ENCODE measurements at regions not wholly inside any gene's neighbourhood (a gene's known extent, or its start where the extent isn't known, plus 50 kb on each side); places are given as distances from the start of the nearest gene placed in this dataset.
A peak's percentile ranks its signal among the peaks of the same experiment; 100 is the strongest.
"Not testable (repeated sequence)": the region's sequence is repeated elsewhere in the genome, so short reads cannot be mapped to it uniquely, and the experiment has no call there.

GRCh38 chr5:96201503-96201902 is 231.5 kb downstream of the PCSK1 start:
- DNase-seq (ENCODE audit: low spot score) = no peak

DNA sequence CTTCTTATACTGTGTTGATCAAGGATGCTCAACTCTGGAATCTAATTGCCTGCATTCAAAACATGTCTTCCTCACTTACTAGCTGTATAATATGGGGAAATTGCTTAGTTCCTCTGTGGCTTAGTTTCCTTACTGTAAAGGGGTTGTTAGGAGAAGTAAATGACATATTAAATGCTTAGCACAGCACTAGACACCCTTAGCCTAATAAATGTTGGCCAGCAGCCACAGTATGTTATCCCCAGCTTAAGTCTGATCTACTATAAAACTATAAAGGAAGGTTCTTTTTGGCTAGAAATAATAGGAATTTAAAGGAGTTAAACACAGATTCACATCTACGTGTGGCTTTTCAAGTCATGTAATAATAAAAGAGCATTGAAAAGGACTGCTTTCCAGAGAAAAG is 232.4 kb downstream of the PCSK1 start:
- DNase-seq (ENCODE audit: low spot score) = no peak

DNA sequence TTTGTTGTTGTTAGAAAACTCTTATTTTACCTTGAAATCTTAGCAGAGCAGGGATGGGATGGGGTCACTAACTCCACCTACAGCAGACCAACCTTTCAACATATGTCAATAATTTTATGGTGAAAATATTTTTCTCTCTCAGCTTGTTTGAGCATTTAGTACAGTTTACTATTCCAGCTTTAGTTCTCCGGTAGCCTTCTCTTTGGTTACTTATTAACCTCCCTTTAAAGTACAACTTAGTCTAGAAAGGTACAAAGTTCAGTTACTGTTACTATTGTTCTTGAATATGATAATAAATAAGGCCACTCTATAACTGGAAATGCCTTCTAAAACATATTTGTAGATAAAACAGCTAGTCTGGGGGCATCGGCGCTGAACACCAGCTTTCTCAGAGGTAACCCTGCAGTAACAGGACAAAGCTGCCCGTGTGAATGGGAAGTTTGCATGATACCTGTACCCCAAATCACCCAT is 233.3 kb downstream of the PCSK1 start:
- no peak for DNase-seq (ENCODE audit: low spot score)

DNA sequence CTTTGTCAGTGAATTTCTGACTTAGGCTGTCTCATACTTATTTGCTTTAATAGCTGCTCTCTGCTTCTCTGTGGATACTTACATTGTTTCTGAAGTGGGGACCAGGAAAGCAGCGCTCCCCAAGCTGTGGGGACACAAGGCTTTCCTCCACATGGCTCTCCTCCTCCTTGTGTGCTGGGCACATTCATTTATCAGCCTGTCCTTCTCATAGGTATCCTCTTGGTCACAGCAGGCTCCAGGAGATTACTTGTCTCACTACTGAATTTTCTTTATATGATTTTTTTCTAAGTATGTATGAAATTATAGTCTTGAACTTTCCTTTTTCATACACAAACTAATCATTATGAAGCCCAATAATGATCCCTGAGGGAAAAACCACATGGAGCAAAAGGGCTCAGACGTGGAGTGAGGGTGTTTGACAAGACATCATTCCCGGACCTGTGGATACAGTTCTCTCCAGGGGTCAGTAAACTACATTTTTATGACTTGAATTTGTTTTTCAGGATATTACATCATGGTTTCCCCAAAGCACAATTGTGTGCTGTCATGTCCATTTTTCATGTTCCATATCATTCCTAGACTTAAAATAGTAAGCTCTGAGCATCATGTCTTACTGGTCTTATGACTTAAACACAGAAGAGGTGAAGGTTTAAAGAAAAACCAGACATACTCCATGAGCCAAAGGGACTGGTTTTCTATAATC is 234.5 kb downstream of the PCSK1 start:
- no peak for DNase-seq (ENCODE audit: low spot score)

- DNase-seq (ENCODE audit: low spot score) = not testable (repeated sequence)
Measured at GRCh38 chr5:96197767-96198166, 235.3 kb downstream of the PCSK1 start.

DNA sequence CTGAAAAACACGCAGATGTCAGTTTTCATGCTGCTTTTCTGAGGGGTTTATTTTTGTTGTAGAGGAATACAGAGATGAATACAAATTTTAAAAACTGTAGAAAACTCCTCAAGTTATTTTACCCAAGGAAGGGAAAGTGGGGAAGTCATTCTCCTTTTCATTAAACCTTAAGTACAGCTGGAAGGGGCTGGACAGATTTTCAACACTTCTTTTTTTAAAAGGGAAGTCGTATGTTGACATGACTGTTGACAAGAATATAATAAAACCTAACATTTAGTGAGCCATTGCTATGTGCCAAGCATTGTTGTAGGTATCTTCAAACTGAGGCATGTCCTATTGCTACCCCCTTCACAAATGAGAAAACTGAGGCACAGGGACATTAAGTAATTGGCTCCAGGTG is 235.7 kb upstream of the ELL2 start:
- DNase-seq (ENCODE audit: low spot score) = no peak

DNA sequence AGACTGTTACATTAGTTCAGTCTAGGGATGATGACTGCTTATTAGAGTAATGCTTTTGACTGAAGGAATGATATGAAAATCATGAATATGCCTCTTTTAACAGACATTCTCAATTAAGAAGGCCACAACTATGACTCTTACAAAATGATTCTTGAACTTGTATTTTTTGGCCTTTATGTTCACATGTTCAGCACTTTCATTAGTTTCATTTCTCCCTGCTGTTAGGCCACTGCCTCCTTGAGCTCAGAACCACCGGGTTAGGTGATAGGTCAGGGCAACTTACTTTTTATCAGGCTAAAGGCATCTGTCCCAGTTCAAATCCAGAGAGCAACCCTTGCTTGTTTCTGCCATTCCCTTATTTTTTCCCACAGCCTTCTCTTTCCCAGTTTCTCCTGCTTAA is 235.2 kb upstream of the ELL2 start:
- no peak for DNase-seq (ENCODE audit: low spot score)

- no peak for DNase-seq (ENCODE audit: low spot score)
Measured at GRCh38 chr5:96196407-96196806, 234.8 kb upstream of the ELL2 start.

GRCh38 chr5:96195123-96195522 is 233.5 kb upstream of the ELL2 start:
- DNase-seq (ENCODE audit: low spot score) = no peak

GRCh38 chr5:96194593-96194992 is 232.9 kb upstream of the ELL2 start:
- DNase-seq (ENCODE audit: low spot score) = no peak

DNA sequence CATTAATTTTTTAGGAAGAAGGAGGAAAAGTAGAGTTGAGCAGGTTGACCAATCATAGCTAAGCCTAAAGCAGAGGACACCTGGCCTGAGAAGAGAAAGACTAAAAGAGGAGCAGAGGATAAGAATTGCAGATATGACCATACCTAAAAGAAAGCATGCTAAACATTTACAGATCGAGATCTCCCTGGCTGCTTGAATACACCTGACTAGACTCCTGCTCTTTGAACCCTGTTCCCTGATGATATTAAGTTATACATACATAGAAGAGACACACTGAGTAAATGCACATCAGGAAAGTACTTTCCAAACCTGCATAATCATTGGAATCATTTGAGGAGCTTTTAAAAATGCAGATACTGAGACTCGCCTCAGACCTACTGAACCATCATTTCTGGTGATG is 232.3 kb upstream of the ELL2 start:
- no peak for DNase-seq (ENCODE audit: low spot score)

GRCh38 chr5:96189987-96190386 is 228.3 kb upstream of the ELL2 start:
- no peak for DNase-seq (ENCODE audit: low spot score)

- no peak for DNase-seq (ENCODE audit: low spot score)
Measured at GRCh38 chr5:96189028-96189826, 227.6 kb upstream of the ELL2 start.

GRCh38 chr5:96187309-96188027 is 225.8 kb upstream of the ELL2 start:
- no peak for DNase-seq (ENCODE audit: low spot score)

GRCh38 chr5:96184510-96184909 is 222.9 kb upstream of the ELL2 start:
- not testable (repeated sequence) for DNase-seq (ENCODE audit: low spot score)

- no peak for DNase-seq (ENCODE audit: low spot score)
Measured at GRCh38 chr5:96180684-96181435, 219.2 kb upstream of the ELL2 start.

DNA sequence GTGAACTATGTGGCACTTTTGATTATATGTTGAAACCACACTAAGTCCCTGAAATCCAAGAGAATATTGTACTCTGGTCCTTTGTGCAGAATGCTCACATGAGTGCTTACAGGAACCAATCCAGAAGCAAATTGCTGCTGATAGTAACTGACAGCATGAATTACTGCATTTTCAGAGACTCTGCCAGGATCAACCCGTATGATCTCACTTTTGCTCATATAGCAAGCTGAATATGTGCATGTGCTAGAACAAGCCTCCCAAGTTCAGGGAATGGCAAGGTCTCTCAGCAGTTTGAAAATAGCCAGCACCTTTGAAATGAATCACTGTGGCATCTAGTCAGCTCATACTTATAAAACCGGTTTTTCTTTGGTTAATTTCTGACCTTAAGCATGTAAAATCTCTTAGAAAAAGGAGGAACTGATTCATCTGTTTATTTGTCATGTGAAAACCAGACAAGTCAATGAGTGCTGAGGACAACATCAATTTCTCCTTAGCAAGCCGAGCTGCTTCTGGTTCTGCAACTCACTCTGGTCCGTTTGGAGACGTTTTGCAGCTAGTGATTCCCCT is 215.7 kb upstream of the ELL2 start:
- peak; percentile 46 for DNase-seq (ENCODE audit: low spot score)

GRCh38 chr5:96176022-96176421 is 214.4 kb upstream of the ELL2 start:
- no peak for DNase-seq (ENCODE audit: low spot score)

GRCh38 chr5:96175090-96175489 is 213.4 kb upstream of the ELL2 start:
- no peak for DNase-seq (ENCODE audit: low spot score)

DNA sequence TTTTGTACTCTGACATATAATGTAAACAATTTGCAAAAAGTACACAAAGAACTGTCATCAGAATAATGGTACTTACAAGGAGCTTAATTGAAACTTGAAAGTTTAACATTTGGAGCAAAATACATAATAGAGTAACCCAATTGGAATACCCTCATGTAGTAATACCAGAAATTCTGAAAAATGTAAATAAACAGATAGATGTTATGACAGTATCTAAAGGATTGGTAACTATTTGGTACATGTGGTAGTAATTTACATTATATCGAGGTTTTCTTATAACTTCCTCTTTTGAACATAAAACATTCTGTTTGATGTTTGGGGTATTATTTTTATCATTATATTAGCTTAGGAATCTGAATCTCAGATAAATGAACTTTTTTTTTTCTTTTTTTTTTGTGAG is 211.7 kb upstream of the ELL2 start:
- no peak for DNase-seq (ENCODE audit: low spot score)

- DNase-seq (ENCODE audit: low spot score) = peak; percentile 32
Measured at GRCh38 chr5:96172436-96172835, 210.8 kb upstream of the ELL2 start.

DNA sequence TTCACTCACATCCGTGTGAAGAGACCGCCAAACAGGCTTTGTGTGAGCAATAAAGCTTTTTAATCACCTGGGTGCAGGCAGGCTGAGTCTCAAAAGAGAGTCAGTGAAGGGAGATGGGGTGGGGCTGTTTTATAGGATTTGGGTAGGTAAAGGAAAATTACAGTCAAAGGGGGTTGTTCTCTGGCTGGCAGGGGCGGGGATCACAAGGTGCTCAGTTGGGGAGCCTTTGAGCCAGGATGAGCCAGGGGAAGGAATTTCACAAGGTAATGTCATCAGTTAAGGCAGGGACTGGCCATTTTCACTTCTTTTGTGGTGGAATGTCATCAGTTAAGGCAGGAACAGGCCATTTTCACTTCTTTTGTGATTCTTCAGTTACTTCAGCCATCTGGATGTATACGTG is 210.3 kb upstream of the ELL2 start:
- DNase-seq (ENCODE audit: low spot score) = not testable (repeated sequence)
